HG03135 (cell line): ENCODE measurements at regions not wholly inside any gene's neighbourhood (a gene's known extent, or its start where the extent isn't known, plus 50 kb on each side); places are given as distances from the start of the nearest gene placed in this dataset.
"Not testable (repeated sequence)": the region's sequence is repeated elsewhere in the genome, so short reads cannot be mapped to it uniquely, and the experiment has no call there.

Source experiments
- ATAC-seq: cut with Tn5 transposase; IDR thresholded peaks from one replicate; pipeline ENCODE4 v1.9.1; 2021; ENCODE audit warnings: mild to moderate bottlenecking, moderate library complexity; ENCODE audit not compliant: unreplicated experiment

DNA sequence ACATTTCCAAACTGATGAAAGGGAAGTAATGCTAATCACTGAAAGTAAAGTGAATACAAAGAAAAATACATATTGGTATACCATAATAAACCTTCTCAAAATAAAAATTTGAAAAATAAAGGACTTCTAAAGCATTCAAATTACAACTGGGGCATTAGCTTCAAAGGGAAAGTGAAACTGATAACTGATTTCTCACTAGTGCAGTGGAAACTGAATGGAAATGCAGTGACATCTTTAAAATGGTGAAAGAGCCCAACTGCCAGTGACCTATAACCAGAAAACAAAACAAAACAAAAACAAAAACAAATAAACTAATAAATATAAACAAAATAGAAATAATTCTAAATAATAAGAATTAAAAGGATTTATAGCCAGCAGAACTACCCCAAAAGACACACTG is 297.5 kb upstream of the GRIN3A start:
- peak; percentile 84 for ATAC-seq

DNA sequence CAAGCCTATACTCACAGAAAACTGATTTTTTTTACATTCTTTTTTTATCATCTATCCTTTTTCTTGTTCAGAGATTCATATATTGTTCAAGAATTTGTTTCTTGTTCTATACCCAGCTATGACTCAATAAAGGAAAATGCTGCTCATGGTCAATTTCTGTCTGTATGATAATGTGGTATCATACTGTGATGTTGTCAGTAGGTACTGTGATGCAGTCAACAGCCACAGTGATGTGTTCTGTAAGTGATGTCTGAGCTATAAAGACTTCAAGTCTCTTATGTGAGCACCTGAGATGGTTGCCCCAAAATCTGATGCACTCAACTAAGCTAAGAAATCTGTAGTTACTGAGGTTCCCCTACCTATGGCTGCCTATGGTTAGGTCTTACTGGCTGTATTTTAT is 294.2 kb upstream of the GRIN3A start:
- ATAC-seq = no peak

DNA sequence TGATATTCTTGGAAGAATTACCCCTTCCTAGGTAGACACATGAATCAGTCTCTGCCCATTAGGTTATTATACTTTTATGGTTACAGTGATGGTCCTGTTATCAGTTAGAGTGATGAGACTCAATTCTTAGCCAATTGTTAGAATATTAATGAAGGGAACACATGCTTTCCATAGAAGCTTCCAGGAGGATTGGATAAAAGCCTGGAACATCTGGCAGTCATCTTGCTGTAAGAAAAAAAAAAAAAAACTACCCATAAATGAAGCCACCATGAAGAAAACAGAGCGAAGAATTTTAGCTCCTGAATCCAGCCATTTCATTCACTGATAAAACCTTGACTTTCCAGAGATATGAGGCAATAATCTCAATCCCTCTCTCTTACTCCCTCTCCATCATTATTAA is 262.5 kb upstream of the GRIN3A start:
- no peak for ATAC-seq

DNA sequence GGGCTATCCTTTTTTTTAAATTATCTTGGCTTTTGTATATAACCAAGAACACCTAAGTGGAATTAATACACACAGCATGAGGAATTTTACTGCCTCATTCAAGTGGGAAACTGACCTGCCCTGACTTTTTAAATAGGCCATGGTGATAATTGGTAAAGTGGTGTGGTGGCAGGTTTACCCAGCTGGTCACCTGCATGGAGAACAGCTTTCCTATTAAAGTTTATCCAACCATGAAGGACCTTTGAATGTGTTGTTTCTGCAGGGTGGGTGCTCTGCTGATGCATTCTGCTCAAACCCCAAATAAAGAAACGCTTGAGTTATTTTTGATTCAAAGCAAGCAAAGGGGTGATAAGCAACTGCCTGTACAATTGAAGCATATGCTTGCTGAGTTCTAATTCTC is 261.0 kb upstream of the GRIN3A start:
- no peak for ATAC-seq

DNA sequence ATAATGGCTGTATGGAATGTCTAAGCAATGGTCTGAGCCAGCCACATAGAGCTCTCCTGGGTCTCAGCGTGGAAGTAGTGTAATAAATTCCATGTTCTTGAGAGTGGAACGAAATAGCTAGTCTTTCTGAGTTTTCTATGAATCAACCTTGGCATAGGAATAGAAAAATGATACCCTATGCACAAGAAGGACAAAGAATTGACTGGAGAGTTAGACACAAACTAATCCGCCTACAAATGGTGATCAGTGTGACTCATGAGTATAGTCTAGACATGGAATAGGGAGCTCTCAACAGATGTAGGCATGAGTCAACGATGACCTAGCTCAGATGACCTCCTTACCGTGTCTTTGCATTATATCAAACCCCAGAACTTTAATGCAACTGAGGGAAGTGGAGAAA is 256.8 kb upstream of the GRIN3A start:
- ATAC-seq = no peak

DNA sequence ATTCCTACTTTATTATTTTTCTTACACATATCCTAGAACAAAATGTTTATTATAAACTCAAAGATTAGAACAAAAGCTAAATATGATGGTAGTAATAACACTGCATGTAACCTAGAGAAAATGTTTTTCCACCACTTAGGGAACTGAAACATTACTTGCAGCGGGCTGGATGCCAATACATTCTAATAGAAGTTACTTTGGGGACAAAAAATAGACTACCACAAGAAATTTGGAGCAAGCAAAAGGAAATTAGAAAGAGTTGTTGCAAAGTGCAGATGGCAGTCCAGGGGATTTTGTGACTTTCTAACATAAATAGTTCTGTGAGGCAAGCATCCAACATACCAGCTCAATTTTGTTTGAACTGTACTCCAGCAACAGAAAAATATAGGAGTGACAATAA is 255.3 kb upstream of the GRIN3A start:
- ATAC-seq = no peak

DNA sequence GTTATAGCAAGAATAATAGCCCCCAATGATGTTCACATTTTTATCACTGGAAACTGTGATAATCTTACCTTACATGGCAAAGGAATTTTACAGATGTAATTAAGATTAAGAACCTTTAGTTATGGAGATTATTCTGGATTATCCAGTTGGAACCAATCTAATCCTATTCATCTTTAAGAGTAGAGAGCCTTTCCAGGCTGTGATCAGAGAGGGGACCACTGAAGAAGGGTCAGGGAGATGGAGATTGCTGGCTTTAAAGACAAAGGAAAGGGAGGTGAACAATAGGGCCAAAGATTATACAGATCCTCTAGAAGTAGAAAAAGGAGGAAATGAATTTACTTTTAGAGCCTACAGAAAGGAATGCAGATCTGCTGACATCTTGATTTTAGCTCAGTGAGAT is 253.5 kb upstream of the GRIN3A start:
- no peak for ATAC-seq

DNA sequence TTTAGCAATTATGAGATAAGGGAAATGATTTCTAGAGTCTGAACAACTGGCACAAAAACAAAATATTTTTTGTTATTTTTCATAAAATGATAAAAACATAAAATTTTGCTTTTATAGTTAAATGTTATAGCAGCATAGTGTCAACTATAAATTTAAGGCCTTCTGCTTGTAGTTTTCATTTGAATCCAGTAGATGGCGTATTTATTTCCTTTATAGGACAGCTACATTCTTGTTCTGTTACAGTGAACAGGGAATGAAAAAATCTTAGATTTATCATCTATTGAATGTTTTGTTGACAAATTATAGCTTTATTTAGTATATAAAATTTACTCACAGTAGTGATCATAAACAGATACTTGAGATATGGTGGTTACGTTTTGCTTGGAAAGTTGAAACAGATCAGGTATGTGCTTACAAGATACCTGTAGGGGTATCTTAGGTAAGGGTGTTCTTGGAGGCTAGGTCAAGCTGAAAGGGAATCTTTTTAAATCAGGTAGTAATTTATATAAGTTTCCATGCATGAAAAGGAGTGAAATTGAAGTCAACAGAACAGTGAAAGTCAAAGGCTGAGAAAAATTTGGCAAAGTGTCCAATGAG is 239.3 kb upstream of the GRIN3A start:
- peak; percentile 77 for ATAC-seq

DNA sequence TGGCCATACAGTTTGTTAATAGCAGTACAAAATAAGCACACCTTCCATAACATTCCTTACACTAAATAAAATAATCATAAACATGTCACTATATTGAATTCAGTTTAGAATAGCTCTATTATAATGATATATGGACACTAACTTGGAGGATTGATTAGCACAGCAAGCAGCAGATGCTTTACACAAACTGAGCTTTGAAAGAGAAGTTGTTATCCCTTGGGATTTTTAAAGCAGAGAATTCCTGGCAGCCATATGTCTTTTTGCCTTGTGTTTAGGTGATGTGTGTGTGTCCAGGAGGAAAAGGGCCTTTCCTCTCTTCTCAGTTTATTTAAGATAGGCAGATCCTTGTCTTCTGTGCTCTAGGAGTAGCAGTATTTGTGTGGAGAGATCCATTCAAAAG is 232.2 kb upstream of the GRIN3A start:
- no peak for ATAC-seq

DNA sequence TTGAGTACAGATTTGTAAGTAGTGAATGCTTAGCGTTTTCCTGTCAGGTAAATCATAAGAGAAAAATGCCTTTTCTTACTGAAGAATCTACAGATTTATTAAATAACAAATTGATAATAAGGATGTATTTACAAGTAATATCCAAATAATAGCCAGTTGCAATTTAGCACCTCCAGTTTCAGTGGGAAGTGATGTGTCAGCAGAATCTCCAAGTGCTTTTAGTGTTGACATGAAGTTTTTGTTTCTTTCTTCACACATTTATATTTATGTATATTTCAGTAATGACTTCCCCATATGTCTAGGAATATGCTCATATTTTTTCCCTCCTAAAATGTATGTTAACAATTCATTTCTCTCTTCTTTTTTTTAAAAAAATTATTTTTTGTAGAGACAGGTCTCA is 229.9 kb upstream of the GRIN3A start:
- no peak for ATAC-seq

DNA sequence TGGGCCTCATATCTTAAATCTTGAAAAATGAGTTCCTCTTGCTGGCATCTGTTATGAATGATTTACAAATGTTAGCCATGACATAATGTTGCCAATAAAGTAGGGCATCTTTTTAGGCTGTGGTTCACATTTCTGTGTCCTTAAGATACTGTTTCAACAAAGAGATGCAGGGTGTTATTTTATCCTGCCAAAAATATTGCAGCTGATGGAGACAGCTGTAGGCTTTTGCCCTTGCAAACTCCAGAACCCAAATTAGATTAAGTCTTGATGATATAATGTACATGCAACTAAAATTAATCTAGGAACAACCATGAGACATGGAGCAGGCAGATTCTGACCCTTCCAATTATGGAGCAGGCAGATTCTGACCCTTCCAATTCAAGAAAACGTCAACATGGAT is 228.2 kb upstream of the GRIN3A start:
- ATAC-seq = no peak

DNA sequence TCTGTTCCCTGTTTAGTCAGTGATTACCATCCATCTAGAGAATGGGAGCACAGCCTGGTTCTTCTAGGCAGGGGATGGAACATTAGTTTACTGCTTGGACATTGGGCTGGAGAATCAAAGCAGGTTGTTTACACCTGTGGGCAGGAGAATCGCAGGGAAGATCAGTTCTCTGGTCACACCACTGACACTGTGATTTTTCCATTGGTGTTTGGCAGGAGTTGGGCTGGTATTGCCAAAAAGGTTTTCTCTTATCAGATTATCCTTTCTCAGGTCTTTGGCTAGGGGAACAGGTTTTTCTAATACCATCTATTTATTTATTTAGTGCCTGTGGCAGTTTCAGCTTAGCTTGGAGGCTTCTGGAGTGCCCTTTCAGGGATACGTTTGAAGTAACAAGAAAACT is 219.3 kb upstream of the GRIN3A start:
- ATAC-seq = no peak

DNA sequence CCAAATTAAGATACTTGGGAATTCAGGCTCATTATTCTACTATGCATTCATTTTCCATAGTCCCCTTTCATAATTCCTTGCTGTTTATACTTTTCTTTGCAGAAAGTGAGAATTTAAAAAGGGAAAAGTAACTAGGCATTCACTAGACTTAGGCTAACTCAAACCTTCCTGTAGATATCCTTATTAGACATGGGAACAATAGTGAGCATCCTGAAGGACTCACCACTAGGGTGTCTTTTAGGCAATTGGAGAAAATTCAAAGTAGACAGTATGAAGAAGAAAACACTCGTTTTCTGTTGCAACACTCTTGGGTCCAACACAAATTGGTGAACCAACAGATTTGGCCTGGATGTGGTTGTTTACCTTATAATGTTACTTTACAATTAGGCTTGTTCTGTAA is 213.2 kb upstream of the GRIN3A start:
- ATAC-seq = no peak

DNA sequence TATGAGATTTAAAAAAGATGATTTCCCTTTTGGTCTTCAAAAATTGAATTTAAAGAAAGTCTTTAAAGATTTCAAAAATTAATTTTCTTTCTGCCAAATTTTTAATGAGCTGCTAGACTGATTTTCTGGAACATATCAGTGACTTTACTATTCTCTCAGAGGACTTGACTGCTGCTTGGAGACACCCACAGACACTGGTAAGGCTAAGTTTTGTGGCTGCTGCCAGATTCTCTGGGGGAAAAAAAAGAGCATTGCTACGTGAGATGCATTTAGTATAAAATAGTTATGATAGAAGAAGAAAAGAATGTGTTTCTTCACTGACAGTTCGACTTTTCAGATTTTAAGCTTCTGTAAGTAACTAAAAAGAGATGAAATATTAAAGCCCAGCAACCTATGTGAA is 193.3 kb upstream of the GRIN3A start:
- no peak for ATAC-seq

DNA sequence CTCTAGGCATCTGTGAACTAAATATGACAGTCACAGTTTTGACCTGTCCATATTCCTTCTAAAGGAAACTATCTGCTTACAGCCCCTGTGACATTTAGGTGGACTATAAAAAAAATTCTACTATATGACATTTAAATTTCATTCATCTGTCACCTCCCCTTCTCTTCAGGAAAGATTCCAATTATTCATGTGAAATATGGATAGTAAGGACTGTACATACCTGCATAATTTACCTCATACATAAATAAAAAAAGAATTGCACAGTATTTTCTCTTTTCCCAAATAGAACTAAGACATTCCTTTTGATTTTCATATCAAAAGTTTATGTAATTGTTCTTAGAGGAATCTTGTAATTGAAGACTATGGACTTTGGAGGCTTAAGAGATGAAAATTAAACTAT is 192.3 kb upstream of the GRIN3A start:
- ATAC-seq = no peak

DNA sequence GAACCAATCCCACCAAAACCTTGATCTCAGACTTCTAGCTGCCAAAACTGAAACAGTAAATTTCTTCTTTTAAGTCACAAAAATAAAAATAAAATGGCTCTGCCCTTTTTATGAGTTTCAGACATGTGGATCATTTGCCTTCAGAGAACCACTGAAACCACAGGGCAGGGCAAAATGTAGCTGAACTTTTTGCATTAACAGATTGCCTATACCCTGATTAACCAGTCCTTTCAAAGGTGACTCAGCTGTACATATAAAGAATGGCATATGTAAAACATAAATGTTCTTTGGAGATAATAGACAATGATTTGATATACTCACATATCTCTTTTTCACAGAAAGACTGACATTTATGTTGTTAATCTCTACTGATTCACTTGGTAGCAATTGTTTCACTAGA is 187.1 kb upstream of the GRIN3A start:
- no peak for ATAC-seq

DNA sequence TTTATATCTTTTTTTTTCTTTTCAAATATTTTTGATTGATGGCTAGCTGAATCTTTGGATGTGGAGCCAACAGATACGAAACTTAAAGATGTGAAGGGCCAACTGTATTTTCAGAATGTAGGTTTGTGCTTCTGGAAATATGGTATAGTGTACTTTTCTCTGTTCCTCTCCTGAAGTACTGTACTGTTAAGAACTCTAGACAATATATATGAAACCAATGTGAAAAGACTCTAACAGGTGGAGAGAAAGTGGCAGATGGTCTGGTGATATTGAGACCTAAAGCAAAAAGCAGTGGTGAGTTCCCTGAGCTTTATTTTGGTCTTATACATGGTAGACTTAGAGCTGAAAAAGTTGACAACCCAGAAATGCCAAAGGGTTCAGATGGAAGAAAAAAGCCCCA is 185.0 kb upstream of the GRIN3A start:
- no peak for ATAC-seq

DNA sequence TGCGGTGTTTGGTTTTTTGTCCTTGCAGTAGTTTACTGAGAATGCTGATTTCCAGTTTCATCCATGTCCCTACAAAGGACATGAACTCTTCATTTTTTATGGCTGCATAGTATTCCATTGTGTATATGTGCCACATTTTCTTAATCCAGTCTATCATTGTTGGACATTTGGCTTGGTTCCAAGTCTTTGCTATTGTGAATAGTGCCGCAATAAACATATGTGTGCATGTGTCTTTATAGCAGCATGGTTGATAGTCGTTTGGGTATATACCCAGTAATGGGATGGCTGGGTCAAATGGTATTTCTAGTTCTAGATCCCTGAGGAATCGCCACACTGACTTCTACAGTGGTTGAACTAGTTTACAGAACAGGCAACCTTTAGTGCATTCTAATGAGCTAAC is 178.5 kb upstream of the GRIN3A start:
- ATAC-seq = not testable (repeated sequence)

DNA sequence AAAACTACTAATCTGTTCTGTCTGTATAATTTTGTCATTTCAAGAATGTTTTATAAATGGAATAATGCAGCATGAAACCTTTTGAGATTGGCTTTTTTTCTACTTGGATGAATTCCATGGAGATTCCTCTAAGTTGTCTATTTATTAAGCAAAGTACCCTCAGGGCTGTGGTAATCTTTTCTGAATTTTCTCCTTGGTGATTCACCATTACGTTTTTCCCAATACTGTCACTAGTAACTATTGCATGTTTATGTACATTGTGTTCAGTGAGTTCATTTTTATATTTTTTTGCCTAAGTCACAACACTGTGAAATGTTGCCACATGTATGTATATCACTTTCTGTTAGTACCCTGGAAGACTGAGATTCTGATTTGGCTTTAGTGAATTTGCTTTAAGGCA is 177.0 kb upstream of the GRIN3A start:
- ATAC-seq = no peak

DNA sequence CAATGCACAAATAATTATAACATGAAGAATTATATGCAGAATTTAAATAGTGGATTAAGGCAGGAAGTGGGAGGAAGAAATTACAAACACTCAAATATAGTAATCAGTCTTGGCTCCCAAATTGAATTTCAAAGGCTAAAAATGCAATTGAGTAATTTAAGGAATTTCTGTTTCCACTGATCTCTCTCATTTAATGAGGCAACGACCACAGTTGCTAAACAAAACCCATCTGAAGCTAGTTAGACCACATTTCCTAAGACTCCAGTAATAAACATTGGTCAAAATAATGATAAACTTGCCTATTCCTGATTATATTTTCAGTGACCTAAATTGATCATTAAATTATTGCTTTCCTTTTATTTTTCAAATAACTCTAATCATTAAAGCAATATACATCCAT is 174.3 kb upstream of the GRIN3A start:
- ATAC-seq = no peak

DNA sequence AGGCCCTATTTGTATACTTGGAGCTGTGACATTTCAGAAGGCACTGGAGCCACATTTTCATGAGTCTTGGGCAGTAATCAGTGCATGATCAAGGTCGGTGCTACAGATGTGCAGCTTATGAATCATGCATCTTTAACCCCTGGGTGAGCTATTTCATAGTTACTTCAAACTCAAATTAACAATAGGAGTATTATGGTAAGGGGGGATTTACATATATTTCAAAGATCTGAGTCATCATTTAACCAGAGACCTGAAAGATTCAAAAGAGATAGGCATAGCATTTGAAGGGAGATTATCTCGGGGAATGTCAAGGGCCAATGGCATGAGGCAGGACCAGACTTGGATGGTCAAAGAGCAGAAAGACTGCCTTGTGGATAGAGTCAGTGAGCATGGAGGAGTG is 169.0 kb upstream of the GRIN3A start:
- ATAC-seq = no peak

DNA sequence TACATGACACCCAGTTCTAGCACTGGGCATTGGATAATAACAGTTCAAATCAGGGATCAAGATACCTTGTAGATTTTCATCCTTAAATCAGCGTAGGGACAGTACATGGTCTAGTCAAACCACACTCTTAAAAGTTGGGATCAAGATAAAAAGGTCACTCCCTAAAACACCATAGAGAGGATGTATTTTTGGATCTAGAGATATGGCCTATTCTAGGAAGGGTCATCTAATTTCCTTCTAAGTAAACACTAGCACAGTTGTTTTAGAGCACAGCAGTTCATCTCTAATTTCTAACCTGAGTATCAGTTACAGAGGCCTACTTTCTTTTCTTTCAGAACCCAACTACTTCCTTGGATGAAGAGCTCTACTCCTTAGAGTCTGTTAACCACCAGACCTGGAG is 166.4 kb upstream of the GRIN3A start:
- ATAC-seq = no peak

DNA sequence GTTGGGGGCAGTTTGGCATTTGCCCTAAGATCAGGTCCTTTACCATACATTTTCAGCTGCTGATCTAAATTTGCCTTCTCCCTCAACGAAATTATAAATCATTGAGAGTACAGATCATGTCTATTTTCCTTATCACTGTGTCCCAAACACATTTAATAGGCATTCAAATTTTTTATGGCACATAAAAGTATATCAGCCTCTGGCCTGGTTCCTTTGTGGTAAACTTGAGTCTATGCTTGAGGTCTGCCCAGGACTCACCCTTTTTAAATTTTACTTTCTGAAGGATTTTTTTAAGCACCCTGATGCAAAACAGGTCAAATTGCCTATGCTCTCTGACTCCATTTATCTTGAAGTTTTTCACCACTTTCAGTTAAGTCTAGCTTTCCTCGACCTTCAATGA is 163.6 kb upstream of the GRIN3A start:
- ATAC-seq = no peak

DNA sequence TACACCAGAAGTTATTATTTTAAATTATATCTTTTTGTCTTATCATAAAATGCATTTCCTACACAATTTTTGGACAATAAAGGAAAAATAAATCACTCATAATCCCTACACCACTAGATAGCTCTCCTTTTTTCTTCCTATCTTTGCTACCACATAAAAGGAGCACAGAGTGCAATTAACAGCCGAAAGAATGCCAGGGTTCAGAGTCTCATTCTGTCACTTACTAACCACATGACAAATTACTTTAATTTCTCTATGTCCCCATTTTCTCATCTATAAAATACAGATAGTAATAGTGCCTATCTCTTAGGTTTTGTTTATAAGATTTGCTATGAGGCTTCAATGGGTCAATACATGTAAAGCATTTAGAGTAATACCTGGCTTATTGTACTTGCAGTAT is 158.7 kb upstream of the GRIN3A start:
- ATAC-seq = no peak
